ENCODE measurements at regions not wholly inside any gene's neighbourhood (a gene's known extent, or its start where the extent isn't known, plus 50 kb on each side); places are given as distances from the start of the nearest gene placed in this dataset.

- H3K9ac ChIP-seq (ENCODE audit: low read length) = no peak overlapping the region
- no peaks in the 10 kb centered on the region for H3K27me3 ChIP-seq (replicated peaks; ENCODE audit: insufficient read depth, low read length)
- no peak overlapping the region for H3K4me3 ChIP-seq (ENCODE audit: low read length)
- H3K36me3 ChIP-seq (replicated peaks; ENCODE audit: insufficient read depth, low read length) = no peaks in the 10 kb centered on the region
- H3K9me2 ChIP-seq (replicated peaks; ENCODE audit: insufficient read depth, low read length) = no peaks in the 10 kb centered on the region
- H2AFZ ChIP-seq (ENCODE audit: low read length) = no peak overlapping the region
- peaks cover 8% of the 10 kb centered on the region for H3F3A ChIP-seq (ENCODE audit: insufficient read depth, low read length)
- no peaks in the 10 kb centered on the region for H3K9me3 ChIP-seq (replicated peaks; ENCODE audit: insufficient read depth, low read length)
- H3K79me2 ChIP-seq (ENCODE audit: low read length) = no peaks in the 10 kb centered on the region
- H3K4me1 ChIP-seq (ENCODE audit: low read length) = peaks cover 17% of the 10 kb centered on the region
- no peaks in the 10 kb centered on the region for H4K20me1 ChIP-seq (ENCODE audit: insufficient read depth, low read length)
- no peak for DNase-seq
- no peak overlapping the region for H3K4me2 ChIP-seq (ENCODE audit: low read depth, low read length)
- TF ChIP-seq EZH2phosphoT487 (IDR thresholded peaks at IDR 0.05; ENCODE audit: low read length) (no peak), CTCF (IDR thresholded peaks at IDR 0.05; ENCODE audit: low read length) (no peak), EZH2 (optimal IDR thresholded peaks at IDR 0.05; ENCODE audit: low read depth, low read length) (no peak)
- no peak overlapping the region for H3K27ac ChIP-seq (ENCODE audit: low read length)
These were observed 95.2 kb upstream of the LNX1 start for GRCh38 chr4:53686521-53686920.

- Histone ChIP-seq H3K36me3 (replicated peaks; ENCODE audit: insufficient read depth, low read length) (no peaks in the 10 kb centered on the region), H3K27me3 (replicated peaks; ENCODE audit: insufficient read depth, low read length) (no peaks in the 10 kb centered on the region), H3F3A (ENCODE audit: insufficient read depth, low read length) (peaks cover 8% of the 10 kb centered on the region), H3K4me2 (ENCODE audit: low read depth, low read length) (no peak overlapping the region), H3K27ac (ENCODE audit: low read length) (no peak overlapping the region), H3K4me1 (ENCODE audit: low read length) (peaks cover 16% of the 10 kb centered on the region), H3K9ac (ENCODE audit: low read length) (no peak overlapping the region), H3K9me3 (replicated peaks; ENCODE audit: insufficient read depth, low read length) (no peaks in the 10 kb centered on the region), H3K79me2 (ENCODE audit: low read length) (no peaks in the 10 kb centered on the region), H2AFZ (ENCODE audit: low read length) (no peak overlapping the region), H3K4me3 (ENCODE audit: low read length) (no peak overlapping the region), H3K9me2 (replicated peaks; ENCODE audit: insufficient read depth, low read length) (no peaks in the 10 kb centered on the region), H4K20me1 (ENCODE audit: insufficient read depth, low read length) (no peaks in the 10 kb centered on the region)
- no peak for TF ChIP-seq EZH2phosphoT487 (IDR thresholded peaks at IDR 0.05; ENCODE audit: low read length)
- TF ChIP-seq CTCF (IDR thresholded peaks at IDR 0.05; ENCODE audit: low read length) = no peak
- TF ChIP-seq EZH2 (optimal IDR thresholded peaks at IDR 0.05; ENCODE audit: low read depth, low read length) = no peak
- no peak for DNase-seq
These were observed 93.1 kb upstream of the LNX1 start for GRCh38 chr4:53684136-53685130.

GRCh38 chr4:53682908-53683307, 91.6 kb upstream of the LNX1 start:
- Histone ChIP-seq H4K20me1 (ENCODE audit: insufficient read depth, low read length) (no peaks in the 10 kb centered on the region), H2AFZ (ENCODE audit: low read length) (no peak overlapping the region), H3F3A (ENCODE audit: insufficient read depth, low read length) (peaks cover 1% of the 10 kb centered on the region), H3K4me3 (ENCODE audit: low read length) (no peak overlapping the region), H3K9me2 (replicated peaks; ENCODE audit: insufficient read depth, low read length) (no peaks in the 10 kb centered on the region), H3K36me3 (replicated peaks; ENCODE audit: insufficient read depth, low read length) (no peaks in the 10 kb centered on the region), H3K9ac (ENCODE audit: low read length) (no peak overlapping the region), H3K27ac (ENCODE audit: low read length) (no peak overlapping the region), H3K9me3 (replicated peaks; ENCODE audit: insufficient read depth, low read length) (no peaks in the 10 kb centered on the region), H3K4me1 (ENCODE audit: low read length) (peaks cover 4% of the 10 kb centered on the region), H3K4me2 (ENCODE audit: low read depth, low read length) (no peak overlapping the region), H3K79me2 (ENCODE audit: low read length) (no peaks in the 10 kb centered on the region), H3K27me3 (replicated peaks; ENCODE audit: insufficient read depth, low read length) (no peaks in the 10 kb centered on the region)
- TF ChIP-seq EZH2 (optimal IDR thresholded peaks at IDR 0.05; ENCODE audit: low read depth, low read length) (no peak), CTCF (IDR thresholded peaks at IDR 0.05; ENCODE audit: low read length) (no peak), EZH2phosphoT487 (IDR thresholded peaks at IDR 0.05; ENCODE audit: low read length) (no peak)
- no peak for DNase-seq
